CD4-positive, alpha-beta T cell (primary cell): ENCODE measurements at regions not wholly inside any gene's neighbourhood (a gene's known extent, or its start where the extent isn't known, plus 50 kb on each side); places are given as distances from the start of the nearest gene placed in this dataset.

ENCODE experiments used
- ATAC-seq: fragments of 200-7000 bp; cut with Tn5 transposase; one replicate; pipeline ENCODE4 v1.10.0; 2022; ENCODE audit warnings: mild to moderate bottlenecking; ENCODE audit not compliant: poor library complexity
- CTCF ChIA-PET: fragments of 350-600 bp; sonication (Branson Sonifier 250); formaldehyde crosslinking; loops from one replicate; lab custom pipeline; 2021; ENCODE audit warnings: antibody characterized with exemption, inconsistent platforms; lab: Charles Lee
- POLR2A ChIA-PET: fragments of 350-600 bp; sonication (Branson Sonifier 250); formaldehyde crosslinking; loops from one replicate; lab custom pipeline; 2021; ENCODE audit warnings: antibody characterized with exemption, inconsistent platforms; lab: Charles Lee
- DNase-seq, 14 experiments: peaks; one replicate each; pipeline ENCODE4 v3.0.0-alpha.2; 2013 to 2020; ENCODE audit warnings: mixed read lengths in 2 of 14
- H3K27ac ChIP-seq, 2 donors: one replicate each; pipeline versions ENCODE4 v1.5.1 to v1.7.0; 2013; ENCODE audit warnings: low read length in 2 of 2, low read depth in 1 of 2, mild to moderate bottlenecking in 1 of 2
- H3K27me3 ChIP-seq, 2 experiments: 1 replicate in 1 of 2; 2 replicates in 1 of 2; pipeline versions ENCODE4 v1.6.1 to v1.7.0; 2013; ENCODE audit warnings: low read length in 2 of 2, control low read depth in 1 of 2, mild to moderate bottlenecking in 1 of 2, moderate library complexity in 1 of 2; ENCODE audit not compliant: insufficient read depth in 2 of 2, control insufficient read depth in 1 of 2
- H3K36me3 ChIP-seq: one replicate; pipeline ENCODE4 v1.6.1; 2013; ENCODE audit warnings: low read length, control low read depth; ENCODE audit not compliant: insufficient read depth
- H3K4me1 ChIP-seq: one replicate; pipeline ENCODE4 v1.6.1; 2013; ENCODE audit warnings: low read length, control low read depth; ENCODE audit not compliant: insufficient read depth
- H3K4me3 ChIP-seq: one replicate; pipeline ENCODE4 v1.5.1; 2013; ENCODE audit warnings: mild to moderate bottlenecking, low read length, moderate library complexity
- H3K9me3 ChIP-seq, 2 experiments: 1 replicate in 1 of 2; 2 replicates in 1 of 2; pipeline versions ENCODE4 v1.6.1 to v1.7.0; 2013; ENCODE audit warnings: low read length in 2 of 2, mild to moderate bottlenecking in 2 of 2, control low read depth in 1 of 2, moderate library complexity in 1 of 2; ENCODE audit not compliant: control insufficient read depth in 1 of 2, insufficient read depth in 1 of 2
- H3K27ac Mint-ChIP-seq: one replicate; pipeline ENCODE4 v1.8.0; 2020; ENCODE audit warnings: mixed read lengths
- H3K27me3 Mint-ChIP-seq: one replicate; pipeline ENCODE4 v1.8.0; 2021; ENCODE audit warnings: mixed read lengths
- H3K36me3 Mint-ChIP-seq: one replicate; pipeline ENCODE4 v1.8.0; 2021; ENCODE audit warnings: low read depth, mixed read lengths
- H3K4me1 Mint-ChIP-seq: one replicate; pipeline ENCODE4 v1.8.0; 2021; ENCODE audit warnings: low read depth, mixed read lengths
- H3K4me3 Mint-ChIP-seq: one replicate; pipeline ENCODE4 v1.8.0; 2020; ENCODE audit warnings: mild to moderate bottlenecking, mixed read lengths
- H3K9me3 Mint-ChIP-seq: one replicate; pipeline ENCODE4 v1.8.0; 2020; ENCODE audit warnings: mixed read lengths
- CTCF ChIP-seq: fragments of 200-600 bp; IDR thresholded peaks from one replicate; pipeline ENCODE4 v1.8.0; 2022; ENCODE audit warnings: antibody characterized with exemption, mild to moderate bottlenecking
- intact Hi-C, 2 experiments: fragments of 100-400 bp; cut with DNase I in 1 of 2; cut with micrococcal nuclease in 1 of 2; formaldehyde crosslinking; loops; one replicate each; pipeline versions ENCODE4 v1.15.1 to v1.9.0; 2023 to 2025; cut with DNase I, micrococcal nuclease

GRCh38 chr2:234747032-234747431 is 204.8 kb upstream of the SH3BP4 start:
- H3K27ac Mint-ChIP-seq = no peak overlapping the region
- ATAC-seq = no peak
- DNase-seq = no peak
- H3K4me3 ChIP-seq = no peak overlapping the region
- ChIA-PET POLR2A (no interaction called here), CTCF (no interaction called here)
- H3K4me1 Mint-ChIP-seq = no peaks in the 10 kb centered on the region
- H3K27me3 ChIP-seq = no peaks in the 10 kb centered on the region
- no peaks in the 10 kb centered on the region for H3K36me3 Mint-ChIP-seq
- peaks cover 48% of the 10 kb centered on the region for H3K27me3 Mint-ChIP-seq
- intact Hi-C loops = no loop called here
- no peaks in the 10 kb centered on the region for H3K9me3 ChIP-seq
- TF ChIP-seq CTCF = no peak
- no peaks in the 10 kb centered on the region for H3K36me3 ChIP-seq
- no peak overlapping the region for H3K4me3 Mint-ChIP-seq
- no peak overlapping the region for H3K27ac ChIP-seq
- H3K9me3 Mint-ChIP-seq = peaks cover 2% of the 10 kb centered on the region
- no peaks in the 10 kb centered on the region for H3K4me1 ChIP-seq

GRCh38 chr2:234745347-234745746 is 206.5 kb upstream of the SH3BP4 start:
- H3K36me3 Mint-ChIP-seq = no peaks in the 10 kb centered on the region
- Histone ChIP-seq H3K27ac (no peak overlapping the region), H3K36me3 (no peaks in the 10 kb centered on the region), H3K4me1 (no peaks in the 10 kb centered on the region), H3K4me3 (no peak overlapping the region), H3K27me3 (no peaks in the 10 kb centered on the region), H3K9me3 (no peaks in the 10 kb centered on the region)
- CTCF ChIA-PET = no interaction called here
- no peak overlapping the region for H3K4me3 Mint-ChIP-seq
- DNase-seq (no peak), ATAC-seq (no peak)
- peaks cover 5% of the 10 kb centered on the region for H3K9me3 Mint-ChIP-seq
- POLR2A ChIA-PET = no interaction called here
- H3K27me3 Mint-ChIP-seq = peaks cover 48% of the 10 kb centered on the region
- no peak overlapping the region for H3K27ac Mint-ChIP-seq
- TF ChIP-seq CTCF = no peak
- intact Hi-C loops = no loop called here
- H3K4me1 Mint-ChIP-seq = no peaks in the 10 kb centered on the region

GRCh38 chr2:234741976-234742375 is 209.8 kb upstream of the SH3BP4 start:
- no peaks in the 10 kb centered on the region for H3K36me3 ChIP-seq
- H3K4me3 Mint-ChIP-seq = no peak overlapping the region
- H3K9me3 ChIP-seq = no peaks in the 10 kb centered on the region
- DNase-seq = no peak
- peaks cover 5% of the 10 kb centered on the region for H3K9me3 Mint-ChIP-seq
- peaks cover 44% of the 10 kb centered on the region for H3K27me3 Mint-ChIP-seq
- H3K4me1 ChIP-seq = no peaks in the 10 kb centered on the region
- H3K27me3 ChIP-seq = peaks cover 0 to 8% of the 10 kb centered on the region in 2 experiments
- ChIA-PET POLR2A (no interaction called here), CTCF (no interaction called here)
- ATAC-seq = no peak
- H3K27ac ChIP-seq = no peak overlapping the region
- H3K4me1 Mint-ChIP-seq = no peaks in the 10 kb centered on the region
- no peaks in the 10 kb centered on the region for H3K36me3 Mint-ChIP-seq
- no peak overlapping the region for H3K27ac Mint-ChIP-seq
- intact Hi-C loops = no loop called here
- H3K4me3 ChIP-seq = no peak overlapping the region
- no peak for TF ChIP-seq CTCF
